Endothelial cell of umbilical vein (primary cell): ENCODE measurements at regions not wholly inside any gene's neighbourhood (a gene's known extent, or its start where the extent isn't known, plus 50 kb on each side); places are given as distances from the start of the nearest gene placed in this dataset.

Source experiments
- BruUV-seq: library from RNA; stranded (reverse); fragments of 400-500 nt; replicated peaks from 2 replicates; lab custom pipeline; 2021; lab: Mats Ljungman, UMichigan
- CTCF ChIA-PET: fragments of 300-600, 350-600 bp; sonication (Branson Sonifier 250); formaldehyde crosslinking; loops from one replicate; lab custom pipeline; 2021; ENCODE audit warnings: antibody characterized with exemption, inconsistent platforms; lab: Charles Lee
- POLR2A ChIA-PET: fragments of 300-600, 350-600 bp; sonication (Branson Sonifier 250); formaldehyde crosslinking; loops from one replicate; lab custom pipeline; 2021; ENCODE audit warnings: antibody characterized with exemption, inconsistent platforms; lab: Charles Lee
- DNase-seq: peaks from one replicate; pipeline ENCODE4 v3.0.0-alpha.2; 2011; ENCODE audit warnings: low read depth, low spot score
- FAIRE-seq: peaks from 2 replicates; lab custom pipeline; 2011; peaks lifted over from hg19 to GRCh38; lab: Jason Lieb, UNC
- H2AFZ ChIP-seq: 2 replicates; pipeline ENCODE4 v1.6.0; 2012; ENCODE audit warnings: low read depth, low read length, control low read depth, inconsistent platforms
- H3K27ac ChIP-seq: 2 replicates; pipeline ENCODE4 v1.5.1; 2011; ENCODE audit warnings: low read depth, mild to moderate bottlenecking, control low read depth, low read length, moderate library complexity; ENCODE audit not compliant: insufficient read depth
- H3K27me3 ChIP-seq, 2 experiments: 2 replicates each; pipeline versions ENCODE4 v1.6.0 to v1.6.1; 2011; ENCODE audit warnings: low read length in 2 of 2, mixed read lengths in 1 of 2; ENCODE audit not compliant: control insufficient read depth in 2 of 2, insufficient read depth in 2 of 2
- H3K36me3 ChIP-seq, 2 experiments: 2 replicates in 1 of 2; 3 replicates in 1 of 2; pipeline ENCODE4 v1.5.1; 2011; ENCODE audit warnings: low read length in 2 of 2, mild to moderate bottlenecking in 1 of 2, moderate library complexity in 1 of 2; ENCODE audit not compliant: control insufficient read depth in 2 of 2, insufficient read depth in 2 of 2; ENCODE audit errors: extremely low read depth in 1 of 2
- H3K4me1 ChIP-seq: 3 replicates; pipeline ENCODE4 v1.5.1; 2011; ENCODE audit warnings: mild to moderate bottlenecking, low read length; ENCODE audit not compliant: control insufficient read depth, insufficient read depth; ENCODE audit errors: extremely low read depth
- H3K4me2 ChIP-seq: 2 replicates; pipeline ENCODE4 v1.6.1; 2011; ENCODE audit warnings: low read length, control low read depth, mixed read lengths; ENCODE audit not compliant: insufficient read depth
- H3K4me3 ChIP-seq, 3 experiments: fragments of 200-600 bp in 1 of 3; sonication (generic), shearing (Covaris generic) in 1 of 3; replicated peaks in 1 of 3; 2 replicates each; pipeline ENCODE4 v1.5.1; 2011 to 2016; ENCODE audit warnings: control low read depth in 3 of 3, low read length in 3 of 3, mild to moderate bottlenecking in 2 of 3, inconsistent platforms in 1 of 3, low read depth in 1 of 3, moderate library complexity in 1 of 3; ENCODE audit not compliant: insufficient read depth in 1 of 3
- H3K79me2 ChIP-seq: 2 replicates; pipeline ENCODE4 v1.6.0; 2012; ENCODE audit warnings: low read length, inconsistent platforms; ENCODE audit not compliant: control insufficient read depth, insufficient read depth
- H3K9ac ChIP-seq: replicated peaks from 2 replicates; pipeline ENCODE3; 2011; ENCODE audit warnings: low read length, control low read depth; ENCODE audit not compliant: insufficient read depth; ENCODE audit errors: extremely low read depth
- H3K9me1 ChIP-seq: replicated peaks from 3 replicates; pipeline ENCODE4 v1.6.0; 2011; ENCODE audit warnings: mild to moderate bottlenecking, low read length; ENCODE audit not compliant: control insufficient read depth, insufficient read depth; ENCODE audit errors: extremely low read depth
- H3K9me3 ChIP-seq: replicated peaks from 2 replicates; pipeline ENCODE4 v1.5.1; 2012; ENCODE audit warnings: low read length, inconsistent platforms; ENCODE audit not compliant: control insufficient read depth, insufficient read depth
- H4K20me1 ChIP-seq: replicated peaks from 2 replicates; pipeline ENCODE3; 2011; ENCODE audit warnings: mild to moderate bottlenecking, low read length; ENCODE audit not compliant: control insufficient read depth, insufficient read depth; ENCODE audit errors: extremely low read depth
- GATA2 ChIP-seq: IDR thresholded peaks from 2 replicates; pipeline ENCODE4 v1.7.0; 2011; ENCODE audit warnings: low read depth, mild to moderate bottlenecking, moderate library complexity, mixed read lengths, low read length; ENCODE audit not compliant: insufficient read length, insufficient read depth
- dilution Hi-C: fragments of 300-500 bp; cut with MboI; formaldehyde crosslinking; loops from one replicate; pipeline ENCODE4 v1.15.0; 2019; ENCODE audit warnings: low sequenced_read_pairs; ENCODE audit not compliant: extremely low pct_ligation_motif_present
- intact Hi-C: fragments of 100-400 bp; cut with micrococcal nuclease; formaldehyde crosslinking; loops from one replicate; pipeline ENCODE4 v1.10.0; 2022
- TF ChIP-seq, protein P1 (sequence below): IDR thresholded peaks from 2 replicates; pipeline ENCODE4 v1.6.1; 2011; ENCODE audit not compliant: insufficient read depth, insufficient read length
- TF ChIP-seq, protein P2 (sequence below), 2 donors: IDR thresholded peaks; 1 replicate in 1 of 2; 2 replicates in 1 of 2; pipeline ENCODE4 v1.5.1; 2011; ENCODE audit warnings: low read length in 2 of 2, mild to moderate bottlenecking in 2 of 2, moderate library complexity in 2 of 2, control low read depth in 1 of 2, inconsistent platforms in 1 of 2, low read depth in 1 of 2; ENCODE audit not compliant: insufficient read depth in 1 of 2; ENCODE audit errors: extremely low read depth in 1 of 2

DNA sequence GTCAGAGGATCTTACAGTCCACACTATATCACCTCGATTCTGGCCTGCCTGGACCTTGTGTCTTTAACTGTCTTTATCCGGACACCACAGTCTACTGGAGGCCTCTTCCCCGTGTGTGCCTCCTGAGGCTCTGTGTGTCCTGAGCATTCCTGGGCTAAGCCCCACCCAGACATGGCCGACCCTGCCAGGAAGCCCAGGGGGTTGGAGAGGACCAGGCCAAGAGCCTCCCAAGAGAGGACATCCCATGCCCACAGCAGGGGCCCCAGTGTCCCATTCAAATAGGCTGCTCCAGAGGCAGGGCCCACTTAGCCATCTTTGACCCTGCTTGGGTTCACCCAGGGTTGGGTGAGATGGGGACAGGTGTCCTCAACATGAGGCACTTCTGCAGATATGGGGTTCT, 84.7 kb upstream of the OTOS start:
- H3K79me2 ChIP-seq: no peaks in the 10 kb centered on the region
- H3K36me3 ChIP-seq: no peaks in the 10 kb centered on the region
- ChIA-PET CTCF (no interaction called here), POLR2A (no interaction called here)
- no peak overlapping the region for H3K4me3 ChIP-seq
- H3K27me3 ChIP-seq: no peaks in the 10 kb centered on the region
- no peak overlapping the region for H2AFZ ChIP-seq
- BruUV-seq: no TSS peak
- no peak overlapping the region for H3K9ac ChIP-seq
- dilution Hi-C loops (no loop called here), intact Hi-C loops (no loop called here)
- TF ChIP-seq, protein P1, sequence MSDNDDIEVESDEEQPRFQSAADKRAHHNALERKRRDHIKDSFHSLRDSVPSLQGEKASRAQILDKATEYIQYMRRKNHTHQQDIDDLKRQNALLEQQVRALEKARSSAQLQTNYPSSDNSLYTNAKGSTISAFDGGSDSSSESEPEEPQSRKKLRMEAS: no peak
- H3K4me1 ChIP-seq: no peaks in the 10 kb centered on the region
- H3K4me2 ChIP-seq: no peak overlapping the region
- no peaks in the 10 kb centered on the region for H3K9me3 ChIP-seq
- H3K9me1 ChIP-seq: no peaks in the 10 kb centered on the region
- DNase-seq (no peak), FAIRE-seq (no peak)
- no peaks in the 10 kb centered on the region for H4K20me1 ChIP-seq
- no peak overlapping the region for H3K27ac ChIP-seq

DNA sequence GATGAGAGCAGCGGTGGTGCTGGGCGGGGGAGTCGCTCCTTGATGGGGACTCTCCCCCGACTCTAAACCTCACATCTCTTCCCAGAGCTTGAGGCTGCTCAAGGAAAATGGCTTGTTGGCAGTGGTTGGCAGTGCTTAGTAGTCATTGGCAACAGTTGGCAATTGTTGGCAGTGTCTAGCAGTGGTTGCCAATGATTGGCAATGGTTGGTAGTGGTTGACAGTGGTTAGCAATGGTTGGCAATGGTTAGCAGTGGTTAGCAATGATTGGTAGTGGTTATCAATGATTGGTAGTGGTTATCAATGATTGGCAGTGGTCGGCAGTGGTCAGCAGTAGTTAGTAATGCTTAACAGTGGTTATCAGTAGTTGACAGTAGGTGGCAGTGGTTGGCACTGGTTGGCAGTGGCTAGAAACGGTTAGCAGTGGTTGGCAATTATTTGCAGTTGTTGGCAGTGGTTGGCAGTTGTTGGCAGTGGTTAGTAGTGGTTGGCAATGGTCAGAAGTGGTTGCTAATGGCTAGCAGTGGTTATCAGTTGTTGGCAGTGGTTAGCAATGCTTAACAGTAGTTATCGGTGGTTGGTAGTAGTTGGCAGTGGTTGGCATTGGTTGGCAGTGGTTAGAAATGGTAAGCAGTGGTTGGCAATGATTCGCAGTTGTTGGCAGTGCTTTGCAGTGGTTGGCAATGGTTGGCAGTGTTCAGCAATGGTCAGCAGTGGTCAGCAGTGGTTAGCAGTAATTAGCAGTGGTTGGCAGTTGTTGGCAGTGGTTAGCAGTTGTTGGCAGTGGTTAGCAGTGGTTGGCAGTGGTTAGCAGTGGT, 85.4 kb upstream of the OTOS start:
- Histone ChIP-seq H3K9ac (no peak overlapping the region), H3K79me2 (no peaks in the 10 kb centered on the region), H3K27ac (no peak overlapping the region), H3K9me1 (no peaks in the 10 kb centered on the region), H3K27me3 (no peaks in the 10 kb centered on the region), H3K36me3 (no peaks in the 10 kb centered on the region), H4K20me1 (no peaks in the 10 kb centered on the region), H3K9me3 (no peaks in the 10 kb centered on the region), H2AFZ (no peak overlapping the region), H3K4me2 (no peak overlapping the region), H3K4me1 (no peaks in the 10 kb centered on the region), H3K4me3 (no peak overlapping the region)
- no peak for TF ChIP-seq GATA2
- TF ChIP-seq, protein P2, sequence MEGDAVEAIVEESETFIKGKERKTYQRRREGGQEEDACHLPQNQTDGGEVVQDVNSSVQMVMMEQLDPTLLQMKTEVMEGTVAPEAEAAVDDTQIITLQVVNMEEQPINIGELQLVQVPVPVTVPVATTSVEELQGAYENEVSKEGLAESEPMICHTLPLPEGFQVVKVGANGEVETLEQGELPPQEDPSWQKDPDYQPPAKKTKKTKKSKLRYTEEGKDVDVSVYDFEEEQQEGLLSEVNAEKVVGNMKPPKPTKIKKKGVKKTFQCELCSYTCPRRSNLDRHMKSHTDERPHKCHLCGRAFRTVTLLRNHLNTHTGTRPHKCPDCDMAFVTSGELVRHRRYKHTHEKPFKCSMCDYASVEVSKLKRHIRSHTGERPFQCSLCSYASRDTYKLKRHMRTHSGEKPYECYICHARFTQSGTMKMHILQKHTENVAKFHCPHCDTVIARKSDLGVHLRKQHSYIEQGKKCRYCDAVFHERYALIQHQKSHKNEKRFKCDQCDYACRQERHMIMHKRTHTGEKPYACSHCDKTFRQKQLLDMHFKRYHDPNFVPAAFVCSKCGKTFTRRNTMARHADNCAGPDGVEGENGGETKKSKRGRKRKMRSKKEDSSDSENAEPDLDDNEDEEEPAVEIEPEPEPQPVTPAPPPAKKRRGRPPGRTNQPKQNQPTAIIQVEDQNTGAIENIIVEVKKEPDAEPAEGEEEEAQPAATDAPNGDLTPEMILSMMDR (IDR thresholded peaks at IDR 0.05; ENCODE audit: extremely low read depth in 1 of 2, insufficient read depth in 1 of 2, low read depth in 1 of 2, low read length in 2 of 2): peak; percentile 6 to 11
- no TSS peak for BruUV-seq
- DNase-seq (no peak), FAIRE-seq (peak; percentile 37)
- POLR2A ChIA-PET: no interaction called here
- intact Hi-C loops (no loop called here), dilution Hi-C loops (no loop called here)
- CTCF ChIA-PET: no interaction called here
